ENCODE measurements at regions not wholly inside any gene's neighbourhood (a gene's known extent, or its start where the extent isn't known, plus 50 kb on each side); places are given as distances from the start of the nearest gene placed in this dataset.
"Not testable (repeated sequence)": the region's sequence is repeated elsewhere in the genome, so short reads cannot be mapped to it uniquely, and the experiment has no call there.

GRCh38 chr9:134562146-134562849, 79.3 kb upstream of the COL5A1 start:
- no peak for DNase-seq

- DNase-seq, result no peak
Measured at GRCh38 chr9:134563397-134563796, 78.2 kb upstream of the COL5A1 start.

- DNase-seq, result no peak
Measured at GRCh38 chr9:134564431-134565170, 77.0 kb upstream of the COL5A1 start.

- no peak for DNase-seq
Measured at GRCh38 chr9:134565316-134565915, 76.2 kb upstream of the COL5A1 start.

GRCh38 chr9:134566196-134566847, 75.3 kb upstream of the COL5A1 start:
- DNase-seq, result no peak

GRCh38 chr9:134566936-134567335, 74.7 kb upstream of the COL5A1 start:
- DNase-seq, result no peak

GRCh38 chr9:134568116-134568515, 73.5 kb upstream of the COL5A1 start:
- no peak for DNase-seq

- DNase-seq, result no peak
Measured at GRCh38 chr9:134568811-134569210, 72.8 kb upstream of the COL5A1 start.

GRCh38 chr9:134569626-134570025, 72.0 kb upstream of the COL5A1 start:
- no peak for DNase-seq

DNA sequence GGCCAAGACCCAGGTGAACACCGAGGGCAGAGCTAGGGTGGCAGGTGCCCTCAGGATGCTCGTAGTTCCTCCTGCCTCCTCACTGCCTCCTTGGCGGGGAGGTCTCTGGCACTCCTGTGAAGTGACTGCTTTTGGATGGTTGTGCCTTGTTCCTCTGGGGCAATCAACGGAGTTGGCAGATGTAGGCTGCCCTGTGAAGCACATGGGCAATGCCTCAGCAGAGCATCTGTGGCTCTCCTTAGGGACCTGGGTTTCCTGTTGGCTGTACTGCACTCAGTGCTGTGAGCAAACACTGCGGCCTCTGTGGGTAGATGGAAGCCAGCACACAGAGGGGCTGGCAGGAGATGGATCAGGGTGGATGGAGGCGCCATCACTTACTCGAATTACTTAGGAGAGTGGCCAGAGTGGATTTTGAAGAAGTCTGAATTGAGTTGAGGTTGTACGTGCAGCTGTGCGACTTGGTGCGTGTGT, 71.4 kb upstream of the COL5A1 start:
- DNase-seq, result no peak

DNA sequence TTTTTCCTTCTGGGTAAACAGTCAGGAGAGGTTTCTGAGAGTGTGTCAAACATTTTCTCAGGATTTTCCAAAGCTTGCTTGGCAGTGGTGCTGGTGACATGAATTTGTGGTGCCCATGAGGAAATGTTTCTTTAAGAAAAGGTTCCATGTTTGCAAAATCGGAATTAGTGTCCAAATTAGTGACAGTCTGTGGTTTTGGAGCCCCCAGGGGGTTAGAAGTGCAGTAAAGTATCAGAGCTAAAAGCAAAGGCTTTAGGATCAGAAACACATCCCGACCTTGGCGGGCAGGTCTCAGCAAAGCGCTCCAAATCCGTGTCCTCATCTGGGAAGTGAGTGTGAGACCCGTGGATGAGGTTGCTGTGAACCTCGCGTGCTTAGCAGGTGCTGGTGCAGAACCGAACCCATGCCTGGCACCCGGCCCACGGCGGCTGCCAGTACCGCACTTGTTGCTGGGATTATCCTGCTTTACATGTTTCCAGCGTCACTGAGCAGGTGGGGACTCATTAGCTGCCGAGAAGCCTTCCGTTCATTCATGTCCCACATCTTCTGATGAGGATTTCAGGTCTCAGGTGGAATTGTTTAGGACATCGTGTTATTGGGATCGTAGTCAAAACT, 70.8 kb upstream of the COL5A1 start:
- no peak for DNase-seq

DNA sequence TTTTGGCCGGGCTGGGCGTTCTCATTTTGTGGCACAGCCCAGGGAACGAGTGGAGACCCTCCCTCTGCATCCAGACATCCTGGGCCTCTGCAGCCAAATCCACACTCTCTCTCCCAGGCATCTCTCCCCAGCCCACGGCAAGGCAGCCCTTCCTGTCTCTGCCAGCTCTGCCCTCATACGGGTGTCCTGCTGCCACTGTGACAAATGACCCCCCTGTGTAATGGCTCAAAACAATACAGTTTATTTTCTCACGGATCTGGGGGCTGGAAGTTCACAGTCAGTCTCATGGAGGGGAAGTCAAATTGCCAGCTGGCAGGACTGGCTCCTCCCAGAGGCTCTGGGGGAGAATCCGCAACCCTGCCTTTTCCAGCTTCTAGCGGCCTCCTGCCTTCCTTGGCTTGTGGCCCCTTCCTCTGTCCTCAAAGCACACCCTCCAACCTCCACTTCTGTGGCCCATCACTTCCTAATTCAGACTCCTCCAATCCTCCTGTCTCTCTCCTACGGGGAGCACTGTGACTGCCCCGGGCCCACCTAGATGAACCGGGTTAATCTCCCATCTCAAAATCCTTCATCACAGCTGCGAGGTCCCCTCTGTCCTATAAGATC, 70.2 kb upstream of the COL5A1 start:
- no peak for DNase-seq

GRCh38 chr9:134571946-134572917, 69.4 kb upstream of the COL5A1 start:
- peak in 1 of 5 experiments; percentile 8 for DNase-seq

DNA sequence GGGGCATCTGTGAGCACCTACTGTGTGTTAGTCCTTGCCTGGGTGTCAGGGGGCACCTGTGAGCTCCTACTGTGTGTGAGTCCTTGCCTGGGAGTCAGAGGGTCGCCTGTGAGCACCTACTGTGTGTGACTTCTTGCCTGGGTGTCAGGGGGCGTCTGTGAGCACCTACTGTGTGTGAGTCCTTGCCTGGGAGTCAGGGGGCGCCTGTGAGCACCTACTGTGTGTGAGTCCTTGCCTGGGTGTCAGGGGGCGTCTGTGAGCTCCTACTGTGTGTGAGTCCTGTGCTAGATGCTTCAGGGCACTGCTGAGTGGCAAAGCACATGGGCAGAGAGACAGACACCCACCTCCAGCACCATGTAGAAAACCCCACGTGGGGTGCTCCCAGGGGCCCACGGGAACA, 66.9 kb upstream of the COL5A1 start:
- DNase-seq, result not testable (repeated sequence)

GRCh38 chr9:134575103-134575900, 66.3 kb upstream of the COL5A1 start:
- no peak for DNase-seq

GRCh38 chr9:134575901-134576176, 65.8 kb upstream of the COL5A1 start:
- DNase-seq, result no peak

DNA sequence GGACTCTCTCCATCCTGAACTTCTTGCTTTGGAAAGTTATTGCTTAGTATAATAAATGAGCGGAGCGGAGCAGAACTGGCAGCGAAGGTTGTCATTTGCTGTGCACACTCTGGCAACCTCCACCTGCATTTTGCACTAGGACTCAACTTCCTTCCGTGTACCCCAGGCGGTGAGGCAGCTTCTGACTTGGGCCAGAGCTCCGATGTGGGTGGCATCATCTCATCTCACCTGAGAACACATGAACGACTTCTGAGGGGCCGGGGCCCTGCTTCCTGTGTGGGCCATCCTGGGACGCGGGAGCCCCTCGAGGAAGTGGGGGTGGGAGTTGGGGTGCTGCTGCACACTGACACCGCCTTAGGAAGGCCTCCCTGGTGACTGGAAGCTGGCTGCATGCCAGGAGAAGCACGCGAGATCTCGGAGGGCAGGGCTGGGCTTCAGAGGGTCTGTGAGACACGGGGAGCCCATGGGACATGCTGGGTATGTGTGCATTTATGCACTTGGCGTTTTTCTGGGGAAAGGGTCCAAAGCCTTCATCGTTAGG, 56.5 kb upstream of the COL5A1 start:
- DNase-seq, result no peak

GRCh38 chr9:134585746-134586706, 55.6 kb upstream of the COL5A1 start:
- DNase-seq, result no peak

- DNase-seq, result no peak
Measured at GRCh38 chr9:134589748-134590147, 51.9 kb upstream of the COL5A1 start.
